PC-9 (cell line): ENCODE measurements at regions not wholly inside any gene's neighbourhood (a gene's known extent, or its start where the extent isn't known, plus 50 kb on each side); places are given as distances from the start of the nearest gene placed in this dataset.
A peak's percentile ranks its signal among the peaks of the same experiment; 100 is the strongest.

Experiments used
- BruUV-seq: library from RNA; stranded (reverse); fragments of 400-500 nt; replicated peaks from 2 replicates; lab custom pipeline; 2021; lab: Mats Ljungman, UMichigan
- CTCF ChIA-PET: fragments of 300-600 bp; sonication (Branson Sonifier 250); formaldehyde crosslinking; loops from one replicate; lab custom pipeline; 2022; ENCODE audit warnings: antibody characterized with exemption; lab: Charles Lee
- POLR2A ChIA-PET: fragments of 300-600 bp; sonication (Branson Sonifier 250); formaldehyde crosslinking; loops from one replicate; lab custom pipeline; 2022; ENCODE audit warnings: antibody characterized with exemption; ENCODE audit not compliant: unreplicated experiment; lab: Charles Lee
- DNase-seq, 2 experiments: peaks; one replicate each; pipeline versions ENCODE4 v3.0.0 to v3.0.0-alpha.2; 2015 to 2022; ENCODE audit warnings: mixed read lengths in 1 of 2
- H2AFZ ChIP-seq: fragments of 200-600 bp; sonication (generic); 2 replicates; pipeline ENCODE4 v1.8.1; 2017; ENCODE audit warnings: antibody characterized with exemption
- H3F3A ChIP-seq: fragments of 200-600 bp; sonication (generic); 2 replicates; pipeline ENCODE4 v1.8.1; 2017; ENCODE audit warnings: antibody characterized with exemption, mild to moderate bottlenecking, low read depth; ENCODE audit not compliant: insufficient read depth
- H3K27ac ChIP-seq: fragments of 200-600 bp; sonication (generic); 2 replicates; pipeline ENCODE4 v1.6.1; 2016; ENCODE audit warnings: mixed run types
- H3K27me3 ChIP-seq: fragments of 200-600 bp; sonication (generic); 2 replicates; pipeline ENCODE4 v1.6.1; 2016; ENCODE audit warnings: low read depth, mixed run types; ENCODE audit not compliant: insufficient read depth
- H3K36me3 ChIP-seq: fragments of 200-600 bp; sonication (generic); 2 replicates; pipeline ENCODE4 v1.6.1; 2016; ENCODE audit warnings: low read depth, mixed run types
- H3K4me1 ChIP-seq: fragments of 200-600 bp; sonication (generic); replicated peaks from 2 replicates; pipeline ENCODE4 v1.6.1; 2016; ENCODE audit warnings: mixed run types; ENCODE audit not compliant: insufficient read depth
- H3K4me2 ChIP-seq: fragments of 200-600 bp; sonication (generic); 2 replicates; pipeline ENCODE4 v1.6.1; 2017; ENCODE audit warnings: mixed run types
- H3K4me3 ChIP-seq: fragments of 200-600 bp; sonication (generic); 2 replicates; pipeline ENCODE4 v1.6.1; 2016; ENCODE audit warnings: mixed run types
- H3K79me2 ChIP-seq: fragments of 200-600 bp; sonication (generic); 2 replicates; pipeline ENCODE4 v1.6.1; 2017; ENCODE audit warnings: low read depth, mixed run types
- H3K9me2 ChIP-seq: fragments of 200-600 bp; sonication (generic); 2 replicates; pipeline ENCODE4 v1.8.1; 2017; ENCODE audit warnings: mild to moderate bottlenecking; ENCODE audit not compliant: insufficient read depth
- H3K9me3 ChIP-seq: fragments of 200-600 bp; sonication (generic); 2 replicates; pipeline ENCODE4 v1.8.1; 2016; ENCODE audit warnings: low read depth; ENCODE audit not compliant: insufficient read depth
- H4K20me1 ChIP-seq: fragments of 200-600 bp; sonication (generic); 2 replicates; pipeline ENCODE4 v1.8.1; 2017; ENCODE audit not compliant: insufficient read depth
- CTCF ChIP-seq: fragments of 200-600 bp; sonication (generic); conservative IDR thresholded peaks from 2 replicates; pipeline ENCODE4 v1.6.1; 2017; ENCODE audit warnings: mixed run types, antibody characterized with exemption, mild to moderate bottlenecking, moderate library complexity
- EZH2 ChIP-seq: fragments of 200-600 bp; sonication (generic); IDR thresholded peaks from 2 replicates; pipeline ENCODE4 v1.8.0; 2017; ENCODE audit warnings: antibody characterized with exemption, low read depth
- intact Hi-C: fragments of 100-400 bp; cut with micrococcal nuclease; formaldehyde crosslinking; loops from one replicate; pipeline ENCODE4 v1.10.0; 2022; ENCODE audit not compliant: unreplicated experiment

- BruUV-seq: no TSS peak
- no peak for DNase-seq
- ChIA-PET POLR2A (no interaction called here), CTCF (no interaction called here)
- H3K9me2 ChIP-seq: no peaks in the 10 kb centered on the region
- no peaks in the 10 kb centered on the region for H3K27me3 ChIP-seq
- no peak overlapping the region for H3K4me3 ChIP-seq
- no peaks in the 10 kb centered on the region for H3K79me2 ChIP-seq
- H3K36me3 ChIP-seq: no peaks in the 10 kb centered on the region
- H3F3A ChIP-seq: peaks cover 23% of the 10 kb centered on the region
- peaks cover 37% of the 10 kb centered on the region for H3K4me1 ChIP-seq
- TF ChIP-seq EZH2 (no peak), CTCF (no peak)
- H4K20me1 ChIP-seq: no peaks in the 10 kb centered on the region
- H3K9me3 ChIP-seq: peaks cover 11% of the 10 kb centered on the region; the same call in 1 of the 2 replicates
- no peak overlapping the region for H3K4me2 ChIP-seq
- no peak overlapping the region for H3K27ac ChIP-seq
- intact Hi-C loops: no loop called here
- H2AFZ ChIP-seq: no peak overlapping the region
These were observed 235.8 kb upstream of the IGFBP3 start for GRCh38 chr7:46156853-46157252.

GRCh38 chr7:46156086-46156485 lies 235.0 kb upstream of the IGFBP3 start:
- no peak for DNase-seq
- ChIA-PET CTCF (no interaction called here), POLR2A (no interaction called here)
- H4K20me1 ChIP-seq: no peaks in the 10 kb centered on the region
- H3K9me2 ChIP-seq: no peaks in the 10 kb centered on the region
- intact Hi-C loops: no loop called here
- no TSS peak for BruUV-seq
- 0 out of 2 replicates have a peak overlapping the region, but pooled peaks have one; percentile 1 for H3K4me3 ChIP-seq
- no peaks in the 10 kb centered on the region for H3K36me3 ChIP-seq
- peaks cover 37% of the 10 kb centered on the region for H3K4me1 ChIP-seq
- TF ChIP-seq EZH2 (no peak), CTCF (no peak)
- no peak overlapping the region for H3K27ac ChIP-seq
- H3K27me3 ChIP-seq: no peaks in the 10 kb centered on the region
- peaks cover 23% of the 10 kb centered on the region for H3F3A ChIP-seq
- peaks cover 11% of the 10 kb centered on the region; the same call in 1 of the 2 replicates for H3K9me3 ChIP-seq
- H3K4me2 ChIP-seq: no peak overlapping the region
- H3K79me2 ChIP-seq: no peaks in the 10 kb centered on the region
- no peak overlapping the region for H2AFZ ChIP-seq

- Histone ChIP-seq H3K27ac (peak overlapping the region; percentile 91), H3K9me3 (peaks cover 11% of the 10 kb centered on the region; the same call in 1 of the 2 replicates), H4K20me1 (no peaks in the 10 kb centered on the region), H3K79me2 (no peaks in the 10 kb centered on the region), H3K9me2 (no peaks in the 10 kb centered on the region), H3K4me2 (no peak overlapping the region), H3K4me1 (peaks cover 37% of the 10 kb centered on the region), H2AFZ (no peak overlapping the region), H3K4me3 (0 out of 2 replicates have a peak overlapping the region, but pooled peaks have one; percentile 4), H3K36me3 (no peaks in the 10 kb centered on the region), H3F3A (peaks cover 23% of the 10 kb centered on the region), H3K27me3 (no peaks in the 10 kb centered on the region)
- BruUV-seq: no TSS peak
- POLR2A ChIA-PET: no interaction called here
- TF ChIP-seq EZH2 (no peak), CTCF (no peak)
- intact Hi-C loops: no loop called here
- CTCF ChIA-PET: interaction anchor here (0.7 kb wide), 1 partner anchor 36 kb away, joined by 3 read pairs; no protein-coding TSS in a partner anchor
- no peak for DNase-seq
These were observed 234.3 kb upstream of the IGFBP3 start for GRCh38 chr7:46155367-46155766.
